Posterior vena cava (tissue), 2 donors: ENCODE measurements at regions not wholly inside any gene's neighbourhood (a gene's known extent, or its start where the extent isn't known, plus 50 kb on each side); places are given as distances from the start of the nearest gene placed in this dataset.

Experiments used
- DNase-seq: peaks from one replicate; pipeline ENCODE4 v3.0.0-alpha.2; 2020; ENCODE audit warnings: low spot score
- intact Hi-C, 2 donors: fragments of 100-400 bp; cut with DNase I; formaldehyde crosslinking; loops; one replicate each; pipeline versions ENCODE4 v1.14.1 to v1.14.2; 2022 to 2023
- donor health status: DM: yes; HTN: yes; CAD: no.
- donor health status: DM: yes; HTN: yes; CAD: no.

GRCh38 chr13:111559612-111560403 is 239.4 kb downstream of the TEX29 start:
- intact Hi-C loops: no loop called here
- DNase-seq: peak; percentile 63

GRCh38 chr13:111561091-111561781 is 240.8 kb downstream of the TEX29 start:
- DNase-seq: peak; percentile 46
- intact Hi-C loops: no loop called here

GRCh38 chr13:111562716-111563115 is 242.3 kb downstream of the TEX29 start:
- intact Hi-C loops: no loop called here
- DNase-seq: peak; percentile 38

- DNase-seq: peak; percentile 26
- intact Hi-C loops: no loop called here
Observed at GRCh38 chr13:111564606-111565005, 244.2 kb downstream of the TEX29 start.

GRCh38 chr13:111565400-111565799 is 245.0 kb downstream of the TEX29 start:
- peak; percentile 46 for DNase-seq
- intact Hi-C loops: no loop called here

GRCh38 chr13:111566567-111566966 is 246.1 kb downstream of the TEX29 start:
- intact Hi-C loops: no loop called here
- peak; percentile 49 for DNase-seq

GRCh38 chr13:111567637-111568036 is 247.2 kb downstream of the TEX29 start:
- intact Hi-C loops: no loop called here
- peak; percentile 65 for DNase-seq

- peak; percentile 25 for DNase-seq
- intact Hi-C loops: no loop called here
Observed at GRCh38 chr13:111568290-111568689, 247.8 kb downstream of the TEX29 start.

GRCh38 chr13:111570911-111571310 is 250.5 kb downstream of the TEX29 start:
- no peak for DNase-seq
- intact Hi-C loops: no loop called here

GRCh38 chr13:111572956-111573761 is 252.7 kb downstream of the TEX29 start:
- DNase-seq: peak; percentile 66
- intact Hi-C loops: no loop called here

GRCh38 chr13:111573801-111574200 is 253.4 kb downstream of the TEX29 start:
- peak; percentile 36 for DNase-seq
- intact Hi-C loops: no loop called here

- peak; percentile 16 for DNase-seq
- intact Hi-C loops: no loop called here
Observed at GRCh38 chr13:111575276-111575675, 254.8 kb downstream of the TEX29 start.

- intact Hi-C loops: no loop called here
- peak; percentile 31 for DNase-seq
Observed at GRCh38 chr13:111575719-111576118, 255.3 kb downstream of the TEX29 start.

GRCh38 chr13:111577208-111577828 is 256.9 kb downstream of the TEX29 start:
- intact Hi-C loops: no loop called here
- DNase-seq: peak; percentile 46

- peak; percentile 60 for DNase-seq
- intact Hi-C loops: no loop called here
Observed at GRCh38 chr13:111577956-111578605, 257.6 kb downstream of the TEX29 start.

GRCh38 chr13:111584101-111584672 is 263.7 kb downstream of the TEX29 start:
- intact Hi-C loops: no loop called here
- DNase-seq: no peak

- intact Hi-C loops: no loop called here
Observed at GRCh38 chr13:111584870-111585269, 264.4 kb downstream of the TEX29 start.

GRCh38 chr13:111586291-111586690 is 265.8 kb downstream of the TEX29 start:
- DNase-seq: no peak
- intact Hi-C loops: no loop called here

More at GRCh38 chr13:111584870-111585269, 264.4 kb downstream of the TEX29 start:
- no peak for DNase-seq

GRCh38 chr13:111587249-111587648 is 266.8 kb downstream of the TEX29 start:
- intact Hi-C loops: no loop called here
- DNase-seq: no peak
